Stimulated activated CD8-positive, alpha-beta memory T cell treated with anti-CD3 and anti-CD28 coated beads, Interleukin-2, amount 100 ng/mL, for 1 hour (primary cell): ENCODE measurements at regions not wholly inside any gene's neighbourhood (a gene's known extent, or its start where the extent isn't known, plus 50 kb on each side); places are given as distances from the start of the nearest gene placed in this dataset.

Experiments used
- DNase-seq, 2 donors: peaks; one replicate each; pipeline ENCODE4 v3.0.0-alpha.2; 2020; ENCODE audit warnings: low read depth in 2 of 2

DNA sequence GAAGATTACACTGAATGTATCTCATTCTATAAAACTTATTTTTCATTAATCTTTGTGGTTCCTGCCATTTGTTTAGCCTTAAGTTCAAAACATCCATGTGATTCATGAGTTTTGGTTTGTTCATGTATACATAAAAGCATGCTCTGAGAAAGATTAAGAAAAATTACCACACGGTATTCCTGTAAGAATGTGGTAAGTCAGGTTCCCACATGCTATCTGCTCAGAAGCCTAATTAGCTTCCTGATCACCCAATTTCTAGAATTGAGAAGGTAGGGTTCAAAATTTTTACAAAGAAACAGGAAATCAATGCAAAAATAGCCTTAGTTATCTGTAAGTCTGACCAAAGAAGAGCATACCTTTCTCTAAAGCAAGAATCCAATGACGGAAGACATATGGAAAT, 241.6 kb upstream of the VRK2 start:
- no peak for DNase-seq

DNA sequence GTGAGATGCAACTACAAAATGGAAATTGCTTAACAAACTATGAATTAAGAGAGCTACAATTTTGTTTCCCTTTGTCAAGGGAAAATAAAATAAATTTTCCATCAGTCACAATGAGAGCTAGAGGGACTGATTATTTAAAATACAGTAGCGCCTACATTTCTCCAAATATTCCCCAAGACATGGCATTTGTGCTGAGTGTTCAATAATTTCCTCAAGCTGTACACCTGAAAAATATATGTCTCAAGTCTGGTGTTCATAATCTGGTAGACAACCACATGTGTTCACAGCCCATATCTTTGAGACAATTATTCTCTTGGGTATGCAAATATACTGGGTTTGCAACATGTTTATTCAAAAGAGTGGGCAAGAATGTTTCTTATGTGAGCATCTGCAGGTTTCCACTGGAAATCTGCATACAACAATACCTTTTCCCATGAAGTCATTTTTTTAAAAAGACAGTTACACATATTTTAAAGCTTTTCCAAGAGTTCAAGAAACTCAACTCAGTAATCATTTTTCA, 240.1 kb upstream of the VRK2 start:
- no peak for DNase-seq

DNA sequence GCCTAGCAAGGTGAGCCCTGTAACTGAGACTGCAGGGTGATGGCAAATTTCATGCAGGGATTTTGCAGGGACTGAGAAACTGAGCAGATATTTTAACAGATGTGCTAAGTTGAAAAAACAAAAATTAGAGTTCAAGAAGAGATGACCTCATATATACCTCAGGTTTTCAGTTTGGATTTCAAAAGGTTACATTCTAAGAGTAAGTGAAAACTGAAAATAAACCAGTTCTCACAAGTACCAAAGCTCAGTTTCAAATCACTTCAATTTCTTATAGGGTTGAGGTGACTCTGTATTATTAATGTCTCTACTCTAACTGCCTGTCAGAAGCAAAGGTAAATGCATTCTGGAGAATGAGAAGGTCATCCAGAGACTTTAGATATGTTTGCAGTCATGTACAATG, 237.4 kb upstream of the VRK2 start:
- DNase-seq: no peak

DNA sequence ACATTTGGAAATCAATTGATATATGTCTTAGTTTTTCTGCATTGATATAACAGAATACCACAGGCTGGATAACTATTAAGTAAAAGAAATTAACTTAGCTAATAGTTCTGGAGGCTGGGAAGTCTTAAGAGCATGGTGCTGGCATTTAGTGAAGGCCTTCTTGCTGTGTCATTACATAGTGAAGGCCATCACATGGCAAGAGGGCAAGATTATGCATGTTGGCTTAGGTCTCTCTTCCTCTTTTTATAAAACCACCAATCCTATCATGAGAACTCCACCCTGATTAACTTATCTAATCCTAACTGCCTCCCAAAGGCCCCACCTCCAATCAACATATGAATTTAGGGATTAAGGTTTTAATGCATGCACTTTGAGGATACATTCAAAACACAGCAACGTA, 225.5 kb upstream of the VRK2 start:
- no peak for DNase-seq

DNA sequence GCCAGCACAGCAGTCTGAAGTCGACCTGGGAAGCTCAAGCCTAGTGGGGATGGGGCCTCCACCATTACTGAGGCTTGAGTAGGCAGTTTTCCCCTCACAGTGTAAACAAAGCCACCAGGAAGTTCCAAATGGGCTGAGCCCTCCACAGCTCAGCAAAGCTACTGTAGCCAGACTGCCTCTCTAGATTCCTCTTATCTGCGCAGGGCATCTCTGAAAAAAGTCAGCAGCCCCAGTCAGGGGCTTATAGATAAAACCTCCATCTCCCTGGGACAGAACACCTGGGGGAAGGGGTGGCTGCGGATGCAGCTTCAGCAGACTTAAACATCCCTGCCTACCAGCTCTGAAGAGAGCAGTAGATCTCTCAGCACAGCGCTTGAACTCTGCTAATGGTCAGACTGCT, 218.4 kb upstream of the VRK2 start:
- DNase-seq: no peak

DNA sequence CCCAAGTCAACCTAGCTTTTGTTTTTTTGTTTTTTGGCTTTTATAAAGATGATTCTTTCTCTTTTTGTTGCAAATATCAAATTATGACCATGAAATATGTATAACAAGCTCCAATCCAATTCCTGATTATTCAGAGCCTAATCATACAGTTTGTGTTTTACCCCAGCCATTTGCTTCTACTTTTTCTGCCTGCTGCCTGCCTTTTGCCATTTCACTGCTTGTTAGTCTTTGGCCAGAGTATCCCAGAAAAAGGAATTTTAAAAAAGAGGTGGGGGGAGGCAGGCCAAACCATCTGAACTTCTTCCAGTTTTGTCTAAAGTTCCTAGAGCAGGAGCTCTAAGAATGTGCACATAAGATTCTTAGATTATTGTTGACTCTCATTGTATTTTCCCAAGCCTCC, 211.9 kb upstream of the VRK2 start:
- DNase-seq: no peak

DNA sequence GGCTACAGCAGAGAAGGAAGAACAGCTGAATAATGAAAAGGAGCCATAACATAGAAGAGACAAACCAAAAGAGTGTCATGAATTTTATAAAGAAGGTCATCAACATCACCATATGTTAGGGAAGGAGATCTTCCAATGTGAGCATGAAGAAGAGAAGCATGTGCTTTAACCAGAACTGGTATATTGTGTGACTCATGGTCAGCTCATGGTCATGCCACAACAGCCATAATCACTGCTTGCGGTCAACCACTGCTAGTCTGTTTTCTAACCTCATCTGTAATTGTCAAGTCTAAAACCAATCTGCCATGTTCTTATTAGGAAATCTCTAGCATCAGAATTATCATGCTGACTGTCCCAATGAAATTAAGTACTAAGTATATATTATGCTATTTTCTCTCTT, 204.1 kb upstream of the VRK2 start:
- DNase-seq: no peak

DNA sequence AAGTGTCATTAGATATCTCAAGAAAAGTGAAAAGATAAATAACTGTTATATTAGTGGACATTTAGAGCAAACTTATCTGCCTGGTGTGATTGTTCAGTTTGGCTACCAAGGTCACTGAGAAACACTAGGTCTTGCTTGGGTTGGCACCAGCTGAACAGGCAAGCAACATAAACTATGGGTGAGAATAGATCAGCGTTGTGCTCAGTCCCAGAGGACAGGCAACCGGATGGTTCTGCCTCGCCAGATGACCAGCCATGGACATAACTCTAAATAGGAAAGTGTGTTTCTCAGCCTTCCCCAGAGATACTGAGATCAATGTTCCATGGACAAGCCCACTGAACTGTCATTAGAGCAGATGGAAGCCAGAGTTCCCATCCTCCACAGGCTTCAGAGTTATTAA, 203.4 kb upstream of the VRK2 start:
- no peak for DNase-seq

DNA sequence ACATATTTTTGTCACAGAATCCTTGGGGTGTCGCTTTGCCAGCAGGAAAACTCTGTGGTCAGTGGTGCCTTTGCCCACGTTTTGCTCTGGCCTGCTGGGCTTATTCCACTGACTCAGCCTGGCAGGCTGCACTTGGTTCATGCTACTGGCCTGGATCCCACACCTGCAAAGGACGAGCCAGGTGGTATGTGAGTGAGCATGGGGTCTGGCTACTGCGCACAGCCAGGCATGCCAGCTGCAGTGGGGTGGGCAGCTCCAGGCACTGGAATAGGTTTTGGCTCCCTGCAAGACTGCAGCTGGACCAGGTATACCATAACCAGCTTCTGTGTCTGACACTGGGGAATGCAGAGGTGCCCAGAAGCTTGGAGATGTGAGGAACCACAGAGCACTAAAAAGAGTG, 197.9 kb upstream of the VRK2 start:
- DNase-seq: no peak

DNA sequence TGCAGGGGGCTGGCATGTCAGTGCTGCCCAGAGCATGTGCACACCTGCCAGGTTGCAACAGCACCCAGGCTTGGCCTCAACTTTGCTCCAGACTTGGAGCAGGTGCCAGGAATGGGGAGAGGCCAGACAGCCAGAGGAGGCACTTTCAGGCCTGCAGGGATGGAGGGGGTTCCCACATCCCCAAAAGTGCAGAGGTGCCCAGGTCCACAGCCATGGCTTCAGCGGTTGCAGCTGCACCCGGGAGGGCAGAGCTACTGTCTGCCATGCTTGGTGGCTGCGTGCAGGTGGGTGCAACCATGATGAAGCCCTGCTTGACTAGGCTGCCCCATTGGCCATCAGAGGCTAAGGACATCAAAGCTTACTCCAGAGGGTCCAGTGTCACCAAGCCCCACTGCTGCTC, 196.8 kb upstream of the VRK2 start:
- no peak for DNase-seq

DNA sequence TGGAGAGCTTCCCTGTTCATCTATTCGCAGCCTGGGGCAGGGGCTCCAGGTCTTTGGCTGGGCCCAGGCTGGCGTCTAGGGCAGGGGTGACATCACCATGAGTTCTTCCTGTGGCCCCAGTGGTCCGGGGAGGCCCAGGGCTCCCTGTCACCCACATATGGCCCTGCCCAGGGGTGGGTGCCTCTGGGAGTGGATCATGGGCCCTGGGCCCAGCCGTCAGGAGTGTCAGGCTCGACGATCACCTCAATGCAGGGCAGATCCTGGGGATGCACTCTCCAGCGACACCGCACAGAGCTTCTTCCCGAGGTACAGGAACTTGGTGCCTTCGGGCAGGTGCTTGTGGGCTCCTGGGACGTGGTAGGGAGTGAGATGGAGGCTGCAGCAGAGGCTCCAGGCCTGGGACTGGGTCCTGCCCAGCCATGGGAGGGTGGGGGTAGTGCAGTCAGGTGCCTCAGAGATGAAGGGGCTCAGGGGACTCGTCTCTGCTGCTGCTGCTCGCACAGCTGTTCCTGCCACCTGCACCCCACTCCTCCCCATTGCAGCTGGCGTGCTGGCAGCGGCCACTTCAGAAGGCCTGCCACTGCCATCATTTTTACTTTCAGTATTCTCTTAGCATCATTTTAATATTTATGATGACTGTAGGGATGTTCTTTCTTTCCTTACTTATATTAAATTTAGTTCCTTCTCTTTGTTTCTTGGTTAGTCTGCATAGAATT, 196.0 kb upstream of the VRK2 start:
- DNase-seq: no peak

DNA sequence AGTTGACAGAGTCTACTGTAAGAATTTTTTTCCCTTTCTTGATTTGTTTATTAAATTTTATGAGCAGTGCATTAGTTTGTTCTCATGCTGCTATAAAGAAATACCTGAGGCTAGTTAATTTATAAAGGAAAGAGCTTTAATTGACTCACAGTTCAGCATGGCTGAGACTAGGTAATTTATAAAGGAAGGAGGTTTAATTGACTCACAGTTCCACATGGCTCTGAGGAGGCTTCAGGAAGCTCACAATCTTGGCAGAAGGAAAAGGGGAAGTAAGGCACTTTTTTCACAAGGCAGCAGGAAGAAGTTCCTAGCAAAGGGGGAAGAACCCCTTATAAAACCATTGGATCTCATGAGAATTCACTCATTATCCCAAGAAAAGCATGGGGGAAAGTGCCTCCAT, 191.4 kb upstream of the VRK2 start:
- no peak for DNase-seq

DNA sequence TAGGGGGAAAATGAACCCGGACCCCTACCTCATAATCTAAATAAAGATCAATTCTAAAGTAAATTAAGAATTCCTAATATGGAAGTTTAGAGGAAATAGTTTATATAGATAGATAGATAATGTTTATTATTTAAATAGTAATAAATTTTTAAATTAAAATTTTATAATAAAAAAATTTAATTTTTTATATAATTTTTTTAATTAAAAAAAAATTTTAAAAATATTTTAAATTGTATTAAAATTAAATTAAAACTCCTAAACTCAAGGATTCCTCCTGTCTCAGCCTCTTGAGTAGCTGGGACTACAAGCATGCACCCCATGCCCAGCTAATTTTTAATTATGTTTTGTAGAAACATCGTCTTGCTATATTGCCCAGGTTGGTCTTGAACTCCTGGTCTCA, 186.9 kb upstream of the VRK2 start:
- no peak for DNase-seq

DNA sequence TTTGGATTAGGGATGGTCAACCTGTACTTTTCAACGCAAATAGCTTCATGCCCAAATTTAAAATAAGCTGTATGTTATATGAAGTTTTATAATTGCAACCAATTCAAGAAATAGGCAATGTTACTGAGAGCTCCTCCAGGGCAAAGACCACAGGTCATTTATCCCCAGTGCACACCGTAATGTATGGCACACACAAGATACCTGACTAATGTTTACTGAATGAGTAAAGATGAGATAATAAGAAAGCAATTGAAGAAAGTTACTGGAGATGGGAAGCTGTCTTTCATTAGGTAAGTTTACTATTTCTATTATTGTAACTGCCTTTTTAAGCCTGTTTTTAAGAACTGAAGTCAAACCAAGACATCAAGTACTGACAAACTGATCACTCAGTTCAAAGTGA, 184.5 kb upstream of the VRK2 start:
- DNase-seq: no peak

DNA sequence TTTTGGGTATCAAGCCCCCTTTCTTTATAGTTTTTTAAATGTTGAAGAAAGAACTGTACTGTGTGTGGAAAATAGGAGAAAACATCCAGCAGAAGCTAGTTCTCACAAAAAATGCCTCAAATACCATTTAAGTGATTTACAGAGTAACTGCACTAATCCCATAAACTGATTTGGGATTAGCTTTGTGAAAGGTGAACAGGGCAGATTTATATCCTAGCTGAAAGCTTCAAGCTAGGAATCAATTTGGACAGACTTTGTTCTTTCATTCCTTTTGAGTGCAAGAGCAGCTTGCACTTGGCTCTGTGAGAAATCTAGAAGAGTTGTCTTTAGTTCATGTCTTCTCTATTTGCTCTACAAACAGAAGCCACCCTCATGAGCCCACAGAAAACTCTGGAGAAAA, 183.9 kb upstream of the VRK2 start:
- no peak for DNase-seq

DNA sequence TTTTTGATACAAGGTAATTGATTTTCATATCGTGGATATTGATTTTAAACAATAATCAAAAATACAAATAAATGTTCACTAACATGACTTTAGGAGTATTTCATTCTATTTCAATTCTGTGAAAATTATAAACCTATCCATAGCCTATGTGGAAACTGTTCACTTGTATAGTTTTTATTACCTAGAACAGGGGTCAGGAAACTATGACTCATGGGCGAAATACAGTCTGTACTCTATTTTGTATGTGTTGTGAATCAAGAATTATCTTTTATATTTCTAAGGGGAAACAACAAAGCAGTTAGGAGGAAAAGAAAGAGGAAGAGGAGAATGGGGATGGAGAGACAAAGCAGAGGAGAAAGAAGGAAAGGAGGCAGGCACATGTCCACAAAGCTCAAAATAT, 181.7 kb upstream of the VRK2 start:
- no peak for DNase-seq

DNA sequence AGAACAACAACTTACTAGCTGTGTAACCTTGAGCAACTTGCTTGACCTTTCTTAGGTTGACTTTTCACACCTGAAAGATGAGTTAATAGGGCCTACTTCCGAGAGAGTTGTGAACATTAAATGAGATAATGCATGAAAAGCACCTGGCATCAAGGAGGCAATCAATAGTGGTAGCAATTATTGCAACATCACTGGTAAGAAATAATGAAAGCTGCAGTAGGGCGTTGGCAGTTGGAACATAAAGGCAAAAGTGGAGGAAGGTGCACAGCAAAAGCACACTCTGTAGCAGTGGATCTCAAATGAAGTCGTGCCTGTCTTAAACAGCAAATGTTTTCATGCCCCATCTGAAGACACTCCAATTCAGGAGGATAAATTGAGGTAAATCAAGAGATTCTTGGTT, 178.9 kb upstream of the VRK2 start:
- DNase-seq: no peak

DNA sequence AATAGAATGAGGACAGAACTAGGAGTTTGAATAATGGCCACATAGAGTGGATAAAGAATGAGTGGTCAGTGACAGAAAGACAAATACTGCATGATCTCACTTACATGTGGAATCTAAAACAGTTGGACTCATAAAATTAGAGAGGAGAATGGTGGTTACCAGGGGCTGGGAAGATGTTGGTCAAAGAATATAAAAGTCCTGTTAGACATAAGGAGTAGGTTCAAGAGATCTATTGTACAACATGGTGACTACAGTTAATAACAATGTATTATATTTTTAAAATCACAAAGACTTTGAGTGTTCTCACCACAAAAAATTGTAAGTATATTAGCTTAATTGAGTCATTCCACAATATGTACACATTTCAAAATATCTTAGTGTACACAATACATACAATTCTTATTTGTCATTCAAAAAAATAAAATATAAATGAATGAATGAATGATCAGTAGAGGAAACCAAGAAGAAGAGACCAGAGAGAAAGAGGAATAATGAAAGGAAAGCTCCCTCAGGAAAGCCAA, 177.9 kb upstream of the VRK2 start:
- no peak for DNase-seq

DNA sequence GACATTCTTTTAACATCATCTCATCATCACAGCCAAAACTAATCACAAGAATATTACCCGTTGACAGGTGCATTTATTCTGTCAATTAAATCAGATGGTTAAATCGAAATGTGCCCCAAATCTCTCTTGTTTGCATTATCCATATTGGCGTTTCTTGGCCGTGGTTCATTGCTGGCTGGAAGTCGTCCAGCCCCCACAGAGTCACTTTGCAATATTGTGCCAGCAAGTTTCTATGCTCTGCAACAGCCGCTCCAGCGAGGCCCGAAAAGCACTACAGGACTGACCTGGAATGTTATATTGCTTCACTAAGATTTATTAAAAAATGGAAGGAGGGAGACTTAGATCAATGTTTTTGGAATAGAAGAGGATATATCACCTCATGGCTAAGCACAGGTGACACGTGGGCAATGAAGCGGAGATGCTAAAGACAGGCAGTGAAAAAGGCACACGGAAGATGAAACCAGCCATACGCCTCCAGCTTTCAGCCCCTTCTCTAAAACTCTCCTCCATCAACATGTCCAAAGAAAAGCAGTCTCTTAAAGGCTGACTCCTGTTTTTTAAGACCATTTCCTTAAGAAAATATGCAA, 176.8 kb upstream of the VRK2 start:
- DNase-seq: no peak

DNA sequence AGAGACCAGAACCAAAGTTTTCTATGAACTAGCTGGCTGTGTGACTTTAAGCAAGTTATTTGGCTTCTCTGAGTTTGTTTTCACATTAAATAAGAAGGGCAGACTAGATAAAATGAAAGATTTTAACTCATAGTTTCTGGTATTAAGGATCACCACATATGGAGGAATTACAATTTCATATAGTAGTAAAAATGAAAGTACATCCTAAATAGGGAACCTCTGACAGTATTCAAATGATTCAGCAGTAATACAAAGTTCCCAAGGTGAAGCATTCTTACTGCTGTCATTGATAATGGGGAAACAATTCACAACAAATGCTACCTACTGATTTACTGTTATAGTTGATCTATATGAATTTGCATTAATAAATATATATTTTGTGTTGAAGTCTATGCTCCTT, 170.3 kb upstream of the VRK2 start:
- no peak for DNase-seq

DNA sequence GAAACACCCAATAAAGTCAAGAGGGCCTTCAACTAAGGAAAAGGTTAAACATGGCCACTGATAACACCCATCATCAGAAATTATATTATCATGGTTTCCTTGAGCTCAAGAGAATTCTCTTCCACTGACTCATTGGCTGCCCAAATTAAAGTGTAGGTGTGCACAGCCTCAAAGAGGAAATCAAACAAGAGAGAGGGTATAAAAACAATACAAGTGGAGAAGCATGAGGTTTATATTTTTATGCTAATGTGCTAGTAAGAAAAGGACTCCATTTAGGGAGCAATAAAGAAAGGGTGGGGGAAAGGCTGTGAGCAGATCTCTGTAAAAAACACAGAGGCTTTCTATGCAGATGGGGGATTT, 168.8 kb upstream of the VRK2 start:
- no peak for DNase-seq

DNA sequence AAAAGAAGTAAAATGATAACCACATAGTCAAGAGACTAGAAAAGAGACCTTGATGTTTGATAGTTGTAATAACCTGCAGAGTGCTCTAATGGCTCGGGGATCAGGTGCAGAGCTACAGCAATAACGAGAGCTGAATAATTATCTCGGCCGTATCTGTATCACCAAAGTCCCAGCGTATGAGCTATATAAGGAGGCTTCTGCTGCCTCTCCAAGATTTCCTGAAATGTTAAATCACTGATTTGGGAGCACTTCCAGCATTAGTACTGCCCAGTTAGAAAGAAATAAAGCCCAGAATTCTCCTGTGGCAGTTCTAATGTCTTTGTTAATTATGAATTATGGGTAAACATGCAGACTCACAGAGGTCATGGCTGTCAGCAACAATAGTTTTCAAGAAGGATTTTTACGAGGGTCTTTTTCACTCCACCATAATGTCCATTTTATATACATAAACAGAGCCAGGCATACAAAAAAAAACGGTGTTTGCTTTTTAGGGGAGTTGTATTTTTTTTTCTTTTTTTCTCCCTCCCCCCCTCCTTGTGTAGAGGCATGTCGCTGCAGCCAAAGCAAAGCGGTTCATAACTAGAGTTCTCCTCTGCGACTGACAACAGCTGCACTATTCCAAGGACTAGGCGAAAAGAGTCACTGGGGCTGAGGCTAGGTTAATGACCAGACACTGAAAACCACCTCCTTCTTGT, 168.3 kb upstream of the VRK2 start:
- DNase-seq: no peak

DNA sequence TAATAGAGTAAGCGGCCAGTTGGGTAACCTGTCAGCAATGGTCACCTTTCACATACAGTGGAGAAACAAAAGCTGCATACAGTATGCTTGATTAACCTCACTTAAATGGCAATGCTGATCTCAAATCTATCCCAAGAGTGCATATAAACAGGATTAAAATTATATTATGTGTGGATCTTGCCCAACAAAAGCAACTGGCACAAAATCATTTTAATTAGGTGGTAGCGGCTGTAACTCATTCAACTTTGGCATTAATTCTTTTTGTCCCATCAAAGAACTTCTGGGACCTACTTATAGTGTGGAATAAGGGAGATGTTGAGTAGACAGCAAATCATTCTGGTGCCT, 167.8 kb upstream of the VRK2 start:
- DNase-seq: no peak
